Mammary epithelial cell (primary cell): ENCODE measurements at regions not wholly inside any gene's neighbourhood (a gene's known extent, or its start where the extent isn't known, plus 50 kb on each side); places are given as distances from the start of the nearest gene placed in this dataset.

Source experiments
- CTCF ChIP-seq, 2 donors: IDR thresholded peaks in 1 of 2; conservative IDR thresholded peaks in 1 of 2; 2 replicates each; pipeline ENCODE4 v1.5.1; 2011 to 2012; ENCODE audit warnings: inconsistent platforms in 2 of 2, low read length in 2 of 2, mild to moderate bottlenecking in 2 of 2, control low read depth in 1 of 2, low read depth in 1 of 2; ENCODE audit not compliant: insufficient read depth in 1 of 2; ENCODE audit errors: extremely low read depth in 1 of 2
- EZH2 ChIP-seq: IDR thresholded peaks from 2 replicates; pipeline ENCODE4 v1.6.1; 2012; ENCODE audit warnings: low read length, inconsistent platforms, borderline replicate concordance

GRCh38 chr11:70834277-70834940, 418.0 kb downstream of the SHANK2 start:
- no peak for TF ChIP-seq CTCF (conservative IDR thresholded peaks at IDR 0.05 in 1 of 2, IDR thresholded peaks at IDR 0.05 in 1 of 2; ENCODE audit: extremely low read depth in 1 of 2, insufficient read depth in 1 of 2, low read depth in 1 of 2, low read length in 2 of 2)
- no peak for TF ChIP-seq EZH2
